H1 (cell line): ENCODE measurements at regions not wholly inside any gene's neighbourhood (a gene's known extent, or its start where the extent isn't known, plus 50 kb on each side); places are given as distances from the start of the nearest gene placed in this dataset.

Experiments
- CTCF ChIA-PET: fragments of 300-600 bp; sonication (Branson Sonifier 250); formaldehyde crosslinking; loops from one replicate; lab custom pipeline; 2021; ENCODE audit not compliant: partially characterized antibody; lab: Charles Lee
- POLR2A ChIA-PET: fragments of 300-600 bp; sonication (Branson Sonifier 250); formaldehyde crosslinking; loops from one replicate; lab custom pipeline; 2021; ENCODE audit warnings: inconsistent platforms; ENCODE audit not compliant: partially characterized antibody; lab: Charles Lee
- DNase-seq, 2 experiments: peaks; one replicate each; pipeline versions ENCODE4 v3.0.0 to v3.0.0-alpha.2; 2010 to 2022; ENCODE audit warnings: low spot score in 2 of 2, low read depth in 1 of 2, mixed read lengths in 1 of 2
- FAIRE-seq: peaks from 2 replicates; lab custom pipeline; 2011; peaks lifted over from hg19 to GRCh38; lab: Jason Lieb, UNC
- H2AFZ ChIP-seq: 2 replicates; pipeline ENCODE4 v1.8.1; 2012; ENCODE audit warnings: low read length, inconsistent platforms
- H2AK5ac ChIP-seq: 2 replicates; pipeline ENCODE4 v1.6.1; 2013; ENCODE audit warnings: low read depth, low read length
- H2BK120ac ChIP-seq: replicated peaks from 2 replicates; pipeline ENCODE3; 2013; ENCODE audit warnings: low read depth, low read length, inconsistent platforms
- H2BK12ac ChIP-seq: 2 replicates; pipeline ENCODE4 v1.6.1; 2013; ENCODE audit warnings: low read depth, low read length
- H2BK15ac ChIP-seq: 2 replicates; pipeline ENCODE4 v1.6.1; 2013; ENCODE audit warnings: low read length
- H2BK20ac ChIP-seq: 2 replicates; pipeline ENCODE4 v1.6.1; 2013; ENCODE audit warnings: low read length
- H2BK5ac ChIP-seq: 2 replicates; pipeline ENCODE4 v1.6.1; 2013; ENCODE audit warnings: low read depth, low read length
- H3K14ac ChIP-seq: 2 replicates; pipeline ENCODE4 v1.6.1; 2013; ENCODE audit warnings: inconsistent platforms; ENCODE audit not compliant: insufficient read length
- H3K18ac ChIP-seq: 2 replicates; pipeline ENCODE4 v1.6.1; 2013; ENCODE audit warnings: low read length; ENCODE audit errors: extremely low read depth
- H3K23ac ChIP-seq: 2 replicates; pipeline ENCODE4 v1.6.1; 2013; ENCODE audit warnings: inconsistent platforms; ENCODE audit not compliant: insufficient read length
- H3K23me2 ChIP-seq: 2 replicates; pipeline ENCODE4 v1.6.1; 2013; ENCODE audit warnings: low read depth, low read length
- H3K27ac ChIP-seq: 2 replicates; pipeline ENCODE4 v1.6.1; 2011; ENCODE audit warnings: low read depth, low read length, inconsistent platforms
- H3K27me3 ChIP-seq, 4 experiments: replicated peaks in 1 of 4; 1 replicate in 1 of 4; 2 replicates in 3 of 4; pipeline versions ENCODE4 v1.6.1 to v1.8.1; 2011 to 2013; ENCODE audit warnings: low read length in 3 of 4, mild to moderate bottlenecking in 3 of 4, inconsistent platforms in 2 of 4, mixed read lengths in 2 of 4, moderate library complexity in 1 of 4; ENCODE audit not compliant: control insufficient read depth in 3 of 4, insufficient read depth in 3 of 4; ENCODE audit errors: extremely low read depth in 1 of 4
- H3K36me3 ChIP-seq, 4 experiments: 2 replicates each; pipeline versions ENCODE4 v1.6.1 to v1.8.1; 2011 to 2013; ENCODE audit warnings: mild to moderate bottlenecking in 4 of 4, low read length in 3 of 4, moderate library complexity in 2 of 4, control low read depth in 1 of 4, inconsistent platforms in 1 of 4; ENCODE audit not compliant: insufficient read depth in 4 of 4, control insufficient read depth in 2 of 4
- H3K4ac ChIP-seq: replicated peaks from 2 replicates; pipeline ENCODE3; 2013; ENCODE audit warnings: low read length, low read depth, mixed read lengths, inconsistent platforms; ENCODE audit not compliant: insufficient read length
- H3K4me1 ChIP-seq, 4 experiments: replicated peaks in 1 of 4; 1 replicate in 1 of 4; 2 replicates in 3 of 4; pipeline versions ENCODE4 v1.6.1 to v1.8.1; 2011 to 2013; ENCODE audit warnings: low read length in 3 of 4, inconsistent platforms in 2 of 4, mixed read lengths in 1 of 4; ENCODE audit not compliant: insufficient read depth in 4 of 4, control insufficient read depth in 3 of 4
- H3K4me2 ChIP-seq, 2 experiments: 2 replicates each; pipeline versions ENCODE4 v1.6.1 to v1.8.1; 2011 to 2013; ENCODE audit warnings: low read depth in 2 of 2, low read length in 2 of 2, control low read depth in 1 of 2, inconsistent platforms in 1 of 2, mild to moderate bottlenecking in 1 of 2; ENCODE audit not compliant: insufficient read depth in 1 of 2
- H3K4me3 ChIP-seq, 4 experiments: fragments of 200-600, 300-600 bp in 1 of 4; sonication (generic), shearing (Covaris generic), sonication (Bioruptor Twin) in 1 of 4; 2 replicates each; pipeline versions ENCODE4 v1.5.1 to v1.8.1; 2011 to 2016; ENCODE audit warnings: low read length in 4 of 4, low read depth in 3 of 4, control low read depth in 2 of 4, inconsistent platforms in 2 of 4, mild to moderate bottlenecking in 2 of 4, mixed read lengths in 1 of 4, moderate library complexity in 1 of 4; ENCODE audit not compliant: insufficient read depth in 2 of 4; ENCODE audit errors: extremely low read depth in 1 of 4
- H3K56ac ChIP-seq: replicated peaks from 2 replicates; pipeline ENCODE3; 2013; ENCODE audit warnings: low read depth, mild to moderate bottlenecking, mixed read lengths, low read length, inconsistent platforms; ENCODE audit not compliant: insufficient read length
- H3K79me1 ChIP-seq: 2 replicates; pipeline ENCODE4 v1.6.1; 2013; ENCODE audit warnings: low read depth, low read length, control low read depth
- H3K79me2 ChIP-seq, 2 experiments: 2 replicates each; pipeline versions ENCODE4 v1.6.1 to v1.8.1; 2012 to 2013; ENCODE audit warnings: low read length in 2 of 2, mild to moderate bottlenecking in 2 of 2, inconsistent platforms in 1 of 2; ENCODE audit not compliant: insufficient read depth in 2 of 2, control insufficient read depth in 1 of 2
- H3K9ac ChIP-seq, 4 experiments: replicated peaks in 1 of 4; 1 replicate in 1 of 4; 2 replicates in 3 of 4; pipeline versions ENCODE4 v1.6.1 to v1.8.1; 2011 to 2013; ENCODE audit warnings: low read depth in 3 of 4, low read length in 3 of 4, control low read depth in 2 of 4, mild to moderate bottlenecking in 2 of 4, moderate library complexity in 2 of 4, inconsistent platforms in 1 of 4; ENCODE audit errors: extremely low read depth in 1 of 4
- H3K9me3 ChIP-seq, 2 experiments: 2 replicates each; pipeline versions ENCODE4 v1.6.1 to v1.8.1; 2012 to 2013; ENCODE audit warnings: mild to moderate bottlenecking in 2 of 2, moderate library complexity in 2 of 2, control low read depth in 1 of 2, inconsistent platforms in 1 of 2, low read depth in 1 of 2, low read length in 1 of 2, mixed read lengths in 1 of 2; ENCODE audit not compliant: insufficient read depth in 2 of 2
- H4K20me1 ChIP-seq, 2 experiments: replicated peaks in 1 of 2; 2 replicates each; pipeline versions ENCODE3 to v1.8.1; 2011 to 2013; ENCODE audit warnings: inconsistent platforms in 2 of 2, low read length in 2 of 2, mild to moderate bottlenecking in 1 of 2; ENCODE audit not compliant: insufficient read depth in 2 of 2, control insufficient read depth in 1 of 2
- H4K5ac ChIP-seq: 2 replicates; pipeline ENCODE4 v1.6.1; 2013; ENCODE audit warnings: low read length, low read depth, mixed read lengths, inconsistent platforms; ENCODE audit not compliant: insufficient read length
- H4K8ac ChIP-seq: 2 replicates; pipeline ENCODE4 v1.8.0; 2013; ENCODE audit warnings: mild to moderate bottlenecking, moderate library complexity, low read length, inconsistent platforms; ENCODE audit not compliant: insufficient read depth; ENCODE audit errors: extremely low read depth
- H4K91ac ChIP-seq: replicated peaks from 2 replicates; pipeline ENCODE3; 2013; ENCODE audit warnings: low read length, mixed read lengths, inconsistent platforms; ENCODE audit not compliant: insufficient read length
- BACH1 ChIP-seq: IDR thresholded peaks from 2 replicates; pipeline ENCODE4 v1.6.1; 2012; ENCODE audit warnings: low read length, improper control_type of control experiment
- BRCA1 ChIP-seq: IDR thresholded peaks from 2 replicates; pipeline ENCODE4 v1.6.1; 2012; ENCODE audit warnings: low read depth, low read length, improper control_type of control experiment
- CBX8 ChIP-seq: fragments of 300-800, 300-1000 bp; sonication (generic); IDR thresholded peaks from 2 replicates; pipeline ENCODE4 v1.7.1; 2016; ENCODE audit warnings: low read depth, low read length, borderline replicate concordance
- EP300 ChIP-seq, 2 experiments: IDR thresholded peaks; 1 replicate in 1 of 2; 2 replicates in 1 of 2; pipeline ENCODE4 v1.6.1; 2011 to 2012; ENCODE audit warnings: low read depth in 2 of 2, low read length in 2 of 2, mild to moderate bottlenecking in 2 of 2, borderline replicate concordance in 1 of 2, inconsistent platforms in 1 of 2, moderate library complexity in 1 of 2
- EZH2 ChIP-seq: fragments of 200-600 bp; sonication (generic); IDR thresholded peaks from 2 replicates; pipeline ENCODE4 v1.7.1; 2012; ENCODE audit warnings: low read depth, mild to moderate bottlenecking, moderate library complexity, low read length, inconsistent platforms; ENCODE audit not compliant: severe bottlenecking
- GTF2F1 ChIP-seq: IDR thresholded peaks from 2 replicates; pipeline ENCODE4 v1.6.1; 2012; ENCODE audit warnings: low read depth, low read length, improper control_type of control experiment, borderline replicate concordance
- HDAC6 ChIP-seq: IDR thresholded peaks from one replicate; pipeline ENCODE4 v1.7.1; 2012; ENCODE audit warnings: low read depth, mild to moderate bottlenecking, inconsistent platforms, low read length, moderate library complexity
- KDM1A ChIP-seq: fragments of 200-600, 300-600 bp; sonication (generic); IDR thresholded peaks from 2 replicates; pipeline ENCODE4 v1.7.1; 2016; ENCODE audit warnings: mild to moderate bottlenecking, low read length, borderline replicate concordance
- MAFK ChIP-seq: IDR thresholded peaks from 2 replicates; pipeline ENCODE4 v1.6.1; 2012; ENCODE audit warnings: low read depth, mild to moderate bottlenecking, improper control_type of control experiment, low read length
- NRF1 ChIP-seq: IDR thresholded peaks from 2 replicates; pipeline ENCODE4 v1.6.1; 2011; ENCODE audit warnings: mild to moderate bottlenecking, low read depth, low read length, improper control_type of control experiment
- PHF8 ChIP-seq: fragments of 200-600 bp; sonication (generic); conservative IDR thresholded peaks from 2 replicates; pipeline ENCODE4 v1.7.1; 2012; ENCODE audit warnings: low read depth, mild to moderate bottlenecking, inconsistent platforms, low read length, moderate library complexity
- POLR2A ChIP-seq, 2 experiments: IDR thresholded peaks; 1 replicate in 1 of 2; 2 replicates in 1 of 2; pipeline ENCODE4 v1.6.1; 2011; ENCODE audit warnings: low read depth in 2 of 2, low read length in 2 of 2, mild to moderate bottlenecking in 2 of 2; ENCODE audit errors: control extremely low read depth in 1 of 2
- SIN3A ChIP-seq, 2 experiments: IDR thresholded peaks in 1 of 2; conservative IDR thresholded peaks in 1 of 2; 2 replicates each; pipeline ENCODE4 v1.6.1; 2011 to 2012; ENCODE audit warnings: low read length in 2 of 2, improper control_type of control experiment in 1 of 2, low read depth in 1 of 2, mild to moderate bottlenecking in 1 of 2
- SP1 ChIP-seq: IDR thresholded peaks from 2 replicates; pipeline ENCODE4 v1.6.1; 2011; ENCODE audit warnings: low read depth, low read length
- TBP ChIP-seq: IDR thresholded peaks from 2 replicates; pipeline ENCODE4 v1.6.1; 2011; ENCODE audit warnings: low read depth, low read length, improper control_type of control experiment
- WGBS, 2 experiments: shearing (Covaris generic) in 1 of 2; methylation state at CpG; one replicate each; pipeline versions ENCODE4 v1.1.6 to v1.1.7; 2013 to 2015; ENCODE audit warnings: low lambda C conversion rate in 2 of 2, mixed read lengths in 2 of 2, inconsistent platforms in 1 of 2, low coverage in 1 of 2, missing lambda C conversion rate in 1 of 2; ENCODE audit not compliant: insufficient replicate concordance in 2 of 2, insufficient coverage in 1 of 2, insufficient read length in 1 of 2; ENCODE audit errors: extremely low coverage in 1 of 2, missing lambda C conversion rate in 1 of 2; 5-methylcytosine and 5-hydroxymethylcytosine counted together

DNA sequence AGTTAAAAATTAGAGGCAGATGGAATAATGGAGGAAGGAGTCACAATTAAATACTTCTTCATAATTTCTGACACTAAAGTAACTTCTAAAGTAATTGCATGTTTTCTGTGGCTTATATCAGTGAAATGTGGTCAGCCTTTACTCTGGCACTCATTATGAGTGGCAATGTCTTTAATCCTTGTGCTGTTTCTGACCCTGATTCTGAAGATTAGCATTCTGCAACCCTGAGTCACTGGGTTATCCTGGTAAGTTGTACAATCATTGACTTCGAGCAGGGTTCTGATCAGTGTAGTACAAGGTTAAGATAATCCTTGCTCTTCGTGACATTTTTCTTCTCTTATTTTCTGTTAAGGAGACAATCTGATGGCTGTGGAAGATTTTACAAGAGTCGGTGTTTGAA, 379.4 kb upstream of the RORB start:
- H2BK15ac ChIP-seq, result no peak overlapping the region
- peaks cover 0 to 2% (median 0%) of the 10 kb centered on the region in 4 experiments; a peak in 1 of 7 replicates for H3K4me1 ChIP-seq
- no peaks in the 10 kb centered on the region for H3K79me1 ChIP-seq
- CTCF ChIA-PET, result no interaction called here
- no peaks in the 10 kb centered on the region for H4K20me1 ChIP-seq
- WGBS, 2 experiments, result 79% methylated on average over 3 of the region's 3 CpGs; no CpG with 5 or more reads in 1 of the 2 experiments
- no peak overlapping the region for H2BK5ac ChIP-seq
- no peaks in the 10 kb centered on the region; a peak in 2 of 7 replicates for H3K27me3 ChIP-seq
- no peaks in the 10 kb centered on the region for H3K36me3 ChIP-seq
- POLR2A ChIA-PET, result interaction anchor here (1.8 kb wide), 1 partner anchor 12 kb away, joined by 4 read pairs; no protein-coding TSS in a partner anchor
- no peaks in the 10 kb centered on the region for H3K9me3 ChIP-seq
- 0 out of 2 replicates have a peak overlapping the region, but pooled peaks have one; percentile 12 for H2AFZ ChIP-seq
- H3K4me2 ChIP-seq, result no peak overlapping the region
- H3K23me2 ChIP-seq, result no peaks in the 10 kb centered on the region
- no peak overlapping the region for H3K4ac ChIP-seq
- H2BK120ac ChIP-seq, result no peak overlapping the region
- no peak overlapping the region for H3K27ac ChIP-seq
- no peak overlapping the region for H4K91ac ChIP-seq
- H2BK20ac ChIP-seq, result no peak overlapping the region
- H3K4me3 ChIP-seq, result no peak overlapping the region
- no peak overlapping the region for H3K18ac ChIP-seq
- H3K14ac ChIP-seq, result no peak overlapping the region
- no peak overlapping the region for H4K8ac ChIP-seq
- no peak for DNase-seq
- no peak overlapping the region for H3K56ac ChIP-seq
- no peak overlapping the region for H2BK12ac ChIP-seq
- no peak overlapping the region for H3K9ac ChIP-seq
- no peak overlapping the region for H2AK5ac ChIP-seq
- FAIRE-seq, result no peak
- no peak overlapping the region for H4K5ac ChIP-seq
- H3K23ac ChIP-seq, result no peak overlapping the region
- H3K79me2 ChIP-seq, result no peaks in the 10 kb centered on the region
- no peak for TF ChIP-seq GTF2F1
- TF ChIP-seq EZH2, result no peak
- no peak for TF ChIP-seq KDM1A
- TF ChIP-seq TBP, result no peak
- no peak for TF ChIP-seq NRF1
- TF ChIP-seq SP1, result no peak
- no peak for TF ChIP-seq SIN3A (conservative IDR thresholded peaks at IDR 0.05 in 1 of 2, IDR thresholded peaks at IDR 0.05 in 1 of 2; ENCODE audit: low read depth in 1 of 2, low read length in 2 of 2)
- TF ChIP-seq BRCA1, result no peak
- no peak for TF ChIP-seq HDAC6
- TF ChIP-seq PHF8, result no peak
- TF ChIP-seq CBX8, result no peak
- no peak for TF ChIP-seq MAFK
- no peak for TF ChIP-seq BACH1
- TF ChIP-seq POLR2A (IDR thresholded peaks at IDR 0.05; ENCODE audit: control extremely low read depth in 1 of 2, low read depth in 2 of 2, low read length in 2 of 2), result no peak
- TF ChIP-seq EP300 (IDR thresholded peaks at IDR 0.05; ENCODE audit: borderline replicate concordance in 1 of 2, low read depth in 2 of 2, low read length in 2 of 2), result no peak
